CD4-positive, CD25-positive, alpha-beta regulatory T cell (primary cell): ENCODE measurements at regions not wholly inside any gene's neighbourhood (a gene's known extent, or its start where the extent isn't known, plus 50 kb on each side); places are given as distances from the start of the nearest gene placed in this dataset.

Source experiments
- ATAC-seq, 2 donors: fragments of 150-1000 bp; cut with Tn5 transposase; one replicate each; pipeline ENCODE4 v1.10.0; 2021; ENCODE audit warnings: low read depth in 2 of 2, moderate number of reproducible peaks in 2 of 2, moderate library complexity in 1 of 2
- DNase-seq, 3 donors: peaks; one replicate each; pipeline versions ENCODE4 v3.0.0 to v3.0.0-alpha.2; 2012 to 2022; ENCODE audit warnings: mixed read lengths in 1 of 3
- H3K27ac ChIP-seq: one replicate; pipeline ENCODE4 v1.7.0; 2013; ENCODE audit warnings: mild to moderate bottlenecking, low read length; ENCODE audit not compliant: insufficient read depth, poor library complexity, severe bottlenecking
- H3K27me3 ChIP-seq: one replicate; pipeline ENCODE4 v1.7.0; 2013; ENCODE audit warnings: low read length; ENCODE audit not compliant: control insufficient read depth, insufficient read depth
- H3K36me3 ChIP-seq: one replicate; pipeline ENCODE4 v1.7.0; 2013; ENCODE audit warnings: mild to moderate bottlenecking, low read length, moderate library complexity; ENCODE audit not compliant: control insufficient read depth, insufficient read depth
- H3K4me1 ChIP-seq: 2 replicates; pipeline ENCODE4 v1.7.0; 2013; ENCODE audit warnings: mild to moderate bottlenecking, low read length; ENCODE audit not compliant: insufficient read depth, control insufficient read depth, poor library complexity, severe bottlenecking
- H3K4me3 ChIP-seq: one replicate; pipeline ENCODE4 v1.7.0; 2013; ENCODE audit warnings: low read depth, mild to moderate bottlenecking, low read length, moderate library complexity
- H3K9me3 ChIP-seq, 2 experiments: 1 replicate in 1 of 2; 2 replicates in 1 of 2; pipeline ENCODE4 v1.7.0; 2013; ENCODE audit warnings: low read length in 2 of 2, mild to moderate bottlenecking in 1 of 2, moderate library complexity in 1 of 2; ENCODE audit not compliant: control insufficient read depth in 2 of 2
- H3K27ac Mint-ChIP-seq, 3 donors: one replicate each; pipeline ENCODE4 v1.8.0; 2020 to 2022; ENCODE audit warnings: mild to moderate bottlenecking in 3 of 3, mixed read lengths in 3 of 3, moderate library complexity in 2 of 3
- H3K27me3 Mint-ChIP-seq: one replicate; pipeline ENCODE4 v1.8.0; 2022; ENCODE audit warnings: mild to moderate bottlenecking, mixed read lengths
- H3K36me3 Mint-ChIP-seq: one replicate; pipeline ENCODE4 v1.8.0; 2020; ENCODE audit warnings: mixed read lengths
- H3K4me1 Mint-ChIP-seq, 4 donors: one replicate each; pipeline ENCODE4 v1.8.0; 2020 to 2022; ENCODE audit warnings: mixed read lengths in 4 of 4, mild to moderate bottlenecking in 1 of 4
- H3K4me3 Mint-ChIP-seq, 4 donors: one replicate each; pipeline ENCODE4 v1.8.0; 2020 to 2022; ENCODE audit warnings: mild to moderate bottlenecking in 4 of 4, mixed read lengths in 4 of 4, moderate library complexity in 3 of 4
- H3K9me3 Mint-ChIP-seq, 7 donors: one replicate each; pipeline ENCODE4 v1.8.0; 2020 to 2022; ENCODE audit warnings: mixed read lengths in 7 of 7, mild to moderate bottlenecking in 3 of 7, moderate library complexity in 2 of 7

- H3K4me3 Mint-ChIP-seq, result no peak overlapping the region
- H3K9me3 ChIP-seq, result no peaks in the 10 kb centered on the region
Observed at GRCh38 chr4:176383273-176384077, 63.7 kb downstream of the SPCS3 start.

GRCh38 chr4:176385601-176386000 lies 65.8 kb downstream of the SPCS3 start:
- Mint-ChIP-seq H3K4me3 (no peak overlapping the region), H3K27ac (no peak overlapping the region), H3K27me3 (peaks cover 5% of the 10 kb centered on the region), H3K9me3 (peaks cover 0 to 1% (median 0%) of the 10 kb centered on the region in 7 donors), H3K36me3 (no peaks in the 10 kb centered on the region), H3K4me1 (no peaks in the 10 kb centered on the region)
- no peak overlapping the region for H3K27ac ChIP-seq
- H3K4me1 ChIP-seq, result no peaks in the 10 kb centered on the region
- no peaks in the 10 kb centered on the region for H3K36me3 ChIP-seq
- H3K27me3 ChIP-seq, result no peaks in the 10 kb centered on the region
- no peak for ATAC-seq
- H3K9me3 ChIP-seq, result no peaks in the 10 kb centered on the region
- DNase-seq, result no peak
- no peak overlapping the region for H3K4me3 ChIP-seq

More at GRCh38 chr4:176383273-176384077, 63.7 kb downstream of the SPCS3 start:
- Mint-ChIP-seq H3K27ac (no peak overlapping the region), H3K4me1 (no peaks in the 10 kb centered on the region), H3K27me3 (no peaks in the 10 kb centered on the region), H3K9me3 (no peaks in the 10 kb centered on the region), H3K36me3 (no peaks in the 10 kb centered on the region)
- H3K4me1 ChIP-seq, result no peaks in the 10 kb centered on the region
- ATAC-seq (no peak), DNase-seq (no peak)
- H3K27ac ChIP-seq, result no peak overlapping the region
- H3K27me3 ChIP-seq, result no peaks in the 10 kb centered on the region
- no peaks in the 10 kb centered on the region for H3K36me3 ChIP-seq
- H3K4me3 ChIP-seq, result no peak overlapping the region

GRCh38 chr4:176387571-176387970 lies 67.8 kb downstream of the SPCS3 start:
- Mint-ChIP-seq H3K9me3 (peaks cover 0 to 3% (median 0%) of the 10 kb centered on the region in 7 donors), H3K4me1 (no peaks in the 10 kb centered on the region)
- no peak for ATAC-seq

GRCh38 chr4:176393306-176394013 lies 73.7 kb downstream of the SPCS3 start:
- no peaks in the 10 kb centered on the region for H3K4me1 Mint-ChIP-seq
- peaks cover 0 to 7% (median 1%) of the 10 kb centered on the region in 7 donors for H3K9me3 Mint-ChIP-seq
- Histone ChIP-seq H3K36me3 (no peaks in the 10 kb centered on the region), H3K4me1 (no peaks in the 10 kb centered on the region), H3K27me3 (peaks cover 1% of the 10 kb centered on the region), H3K4me3 (no peak overlapping the region), H3K27ac (no peak overlapping the region), H3K9me3 (no peaks in the 10 kb centered on the region)
- H3K4me3 Mint-ChIP-seq, result no peak overlapping the region
- no peaks in the 10 kb centered on the region for H3K36me3 Mint-ChIP-seq
- no peak for DNase-seq
- no peak for ATAC-seq
- no peak overlapping the region for H3K27ac Mint-ChIP-seq
- H3K27me3 Mint-ChIP-seq, result peaks cover 9% of the 10 kb centered on the region

More at GRCh38 chr4:176387571-176387970, 67.8 kb downstream of the SPCS3 start:
- H3K27ac ChIP-seq, result no peak overlapping the region
- H3K4me1 ChIP-seq, result no peaks in the 10 kb centered on the region
- no peaks in the 10 kb centered on the region for H3K9me3 ChIP-seq
- H3K36me3 Mint-ChIP-seq, result no peaks in the 10 kb centered on the region
- H3K4me3 ChIP-seq, result no peak overlapping the region
- no peak for DNase-seq
- peaks cover 1% of the 10 kb centered on the region for H3K27me3 ChIP-seq
- no peak overlapping the region for H3K4me3 Mint-ChIP-seq
- H3K27me3 Mint-ChIP-seq, result peaks cover 5% of the 10 kb centered on the region
- no peaks in the 10 kb centered on the region for H3K36me3 ChIP-seq
- no peak overlapping the region for H3K27ac Mint-ChIP-seq

GRCh38 chr4:176400816-176401461 lies 81.2 kb downstream of the SPCS3 start:
- no peaks in the 10 kb centered on the region for H3K36me3 ChIP-seq
- Mint-ChIP-seq H3K4me3 (no peak overlapping the region), H3K27me3 (peaks cover 4% of the 10 kb centered on the region), H3K36me3 (no peaks in the 10 kb centered on the region), H3K4me1 (no peaks in the 10 kb centered on the region), H3K9me3 (peaks cover 0 to 7% (median 4%) of the 10 kb centered on the region in 7 donors), H3K27ac (no peak overlapping the region)
- no peak overlapping the region for H3K4me3 ChIP-seq
- DNase-seq (no peak), ATAC-seq (no peak)
- H3K4me1 ChIP-seq, result no peaks in the 10 kb centered on the region
- H3K27ac ChIP-seq, result no peak overlapping the region
- no peaks in the 10 kb centered on the region for H3K27me3 ChIP-seq
- no peaks in the 10 kb centered on the region for H3K9me3 ChIP-seq

- ATAC-seq (no peak), DNase-seq (no peak)
- no peaks in the 10 kb centered on the region for H3K27me3 ChIP-seq
- H3K36me3 ChIP-seq, result no peaks in the 10 kb centered on the region
- H3K4me3 ChIP-seq, result no peak overlapping the region
- H3K9me3 ChIP-seq, result no peaks in the 10 kb centered on the region
- no peaks in the 10 kb centered on the region for H3K36me3 Mint-ChIP-seq
- H3K4me1 Mint-ChIP-seq, result no peaks in the 10 kb centered on the region
- H3K4me3 Mint-ChIP-seq, result no peak overlapping the region
- no peak overlapping the region for H3K27ac Mint-ChIP-seq
- no peaks in the 10 kb centered on the region for H3K27me3 Mint-ChIP-seq
- no peak overlapping the region for H3K27ac ChIP-seq
- no peaks in the 10 kb centered on the region for H3K4me1 ChIP-seq
- H3K9me3 Mint-ChIP-seq, result peaks cover 0 to 7% (median 2%) of the 10 kb centered on the region in 7 donors
Observed at GRCh38 chr4:176404621-176405020, 84.9 kb downstream of the SPCS3 start.

- DNase-seq, result no peak
- ATAC-seq, result no peak
- Histone ChIP-seq H3K27me3 (no peaks in the 10 kb centered on the region), H3K4me3 (no peak overlapping the region), H3K4me1 (no peaks in the 10 kb centered on the region), H3K36me3 (no peaks in the 10 kb centered on the region), H3K9me3 (no peaks in the 10 kb centered on the region), H3K27ac (no peak overlapping the region)
- Mint-ChIP-seq H3K36me3 (no peaks in the 10 kb centered on the region), H3K9me3 (peaks cover 0 to 3% (median 0%) of the 10 kb centered on the region in 7 donors), H3K27me3 (no peaks in the 10 kb centered on the region), H3K27ac (no peak overlapping the region), H3K4me1 (no peaks in the 10 kb centered on the region), H3K4me3 (no peak overlapping the region)
Observed at GRCh38 chr4:176406297-176406696, 86.5 kb downstream of the SPCS3 start.
